Panc1 (cell line): ENCODE measurements at regions not wholly inside any gene's neighbourhood (a gene's known extent, or its start where the extent isn't known, plus 50 kb on each side); places are given as distances from the start of the nearest gene placed in this dataset.

Source experiments
- POLR2AphosphoS5 ChIP-seq: IDR thresholded peaks from 2 replicates; pipeline ENCODE4 v1.6.1; 2012; ENCODE audit warnings: mild to moderate bottlenecking, low read depth, low read length, moderate library complexity
- TF ChIP-seq, protein P1 (sequence below): fragments of 450-650 bp; IDR thresholded peaks from 2 replicates; pipeline ENCODE4 v1.5.1; 2017; ENCODE audit warnings: mild to moderate bottlenecking

DNA sequence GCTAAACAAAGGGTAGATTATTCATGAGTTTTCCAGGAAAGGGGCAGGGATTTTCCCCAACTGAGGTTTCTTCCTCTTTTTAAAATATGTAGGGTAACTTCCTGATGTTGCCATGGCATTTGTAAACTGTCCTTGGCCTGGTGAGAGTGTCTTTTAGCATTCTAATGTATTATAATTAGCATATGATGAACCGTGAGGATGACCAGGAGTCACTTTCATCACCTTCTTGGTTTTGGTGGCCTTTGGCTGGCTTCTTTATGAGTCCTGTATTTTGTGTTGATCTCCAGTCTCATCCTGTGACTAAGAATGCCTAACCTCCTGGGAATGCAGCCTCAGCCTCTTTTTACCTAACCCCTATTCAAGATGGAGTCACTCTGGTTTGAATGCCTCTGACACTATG, 391.0 kb upstream of the LINC00305 start:
- TF ChIP-seq, protein P1, sequence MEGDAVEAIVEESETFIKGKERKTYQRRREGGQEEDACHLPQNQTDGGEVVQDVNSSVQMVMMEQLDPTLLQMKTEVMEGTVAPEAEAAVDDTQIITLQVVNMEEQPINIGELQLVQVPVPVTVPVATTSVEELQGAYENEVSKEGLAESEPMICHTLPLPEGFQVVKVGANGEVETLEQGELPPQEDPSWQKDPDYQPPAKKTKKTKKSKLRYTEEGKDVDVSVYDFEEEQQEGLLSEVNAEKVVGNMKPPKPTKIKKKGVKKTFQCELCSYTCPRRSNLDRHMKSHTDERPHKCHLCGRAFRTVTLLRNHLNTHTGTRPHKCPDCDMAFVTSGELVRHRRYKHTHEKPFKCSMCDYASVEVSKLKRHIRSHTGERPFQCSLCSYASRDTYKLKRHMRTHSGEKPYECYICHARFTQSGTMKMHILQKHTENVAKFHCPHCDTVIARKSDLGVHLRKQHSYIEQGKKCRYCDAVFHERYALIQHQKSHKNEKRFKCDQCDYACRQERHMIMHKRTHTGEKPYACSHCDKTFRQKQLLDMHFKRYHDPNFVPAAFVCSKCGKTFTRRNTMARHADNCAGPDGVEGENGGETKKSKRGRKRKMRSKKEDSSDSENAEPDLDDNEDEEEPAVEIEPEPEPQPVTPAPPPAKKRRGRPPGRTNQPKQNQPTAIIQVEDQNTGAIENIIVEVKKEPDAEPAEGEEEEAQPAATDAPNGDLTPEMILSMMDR, result no peak
- TF ChIP-seq POLR2AphosphoS5, result no peak
